ENCODE measurements at regions not wholly inside any gene's neighbourhood (a gene's known extent, or its start where the extent isn't known, plus 50 kb on each side); places are given as distances from the start of the nearest gene placed in this dataset.

- Histone ChIP-seq H4K20me1 (ENCODE audit: insufficient read depth) (no peaks in the 10 kb centered on the region), H3K36me3 (ENCODE audit: low read depth) (no peaks in the 10 kb centered on the region), H3K4me2 (no peak overlapping the region), H3K9me3 (ENCODE audit: insufficient read depth, low read depth) (no peaks in the 10 kb centered on the region), H3K79me2 (ENCODE audit: low read depth) (no peaks in the 10 kb centered on the region), H3F3A (ENCODE audit: insufficient read depth, low read depth) (no peaks in the 10 kb centered on the region), H3K9me2 (ENCODE audit: insufficient read depth) (no peaks in the 10 kb centered on the region), H3K27ac (no peak overlapping the region), H2AFZ (no peak overlapping the region), H3K4me3 (no peak overlapping the region), H3K27me3 (ENCODE audit: insufficient read depth, low read depth) (no peaks in the 10 kb centered on the region), H3K4me1 (replicated peaks; ENCODE audit: insufficient read depth) (no peaks in the 10 kb centered on the region)
- CTCF ChIA-PET = interaction anchor here (0.6 kb wide), 1 partner anchor 565 kb away, joined by 3 read pairs; no protein-coding TSS in a partner anchor
- DNase-seq = no peak
- TF ChIP-seq EZH2 (IDR thresholded peaks at IDR 0.05; ENCODE audit: low read depth) = no peak
- TF ChIP-seq CTCF (conservative IDR thresholded peaks at IDR 0.05) = no peak
- no TSS peak for BruUV-seq (replicated peaks)
- POLR2A ChIA-PET (ENCODE audit: unreplicated experiment) = no interaction called here
- intact Hi-C loops (cut with micrococcal nuclease; ENCODE audit: unreplicated experiment) = no loop called here
Measured at GRCh38 chr3:168612671-168613070, 516.9 kb upstream of the GOLIM4 start.

GRCh38 chr3:168611826-168612225 is 516.1 kb upstream of the GOLIM4 start:
- intact Hi-C loops (cut with micrococcal nuclease; ENCODE audit: unreplicated experiment) = no loop called here
- Histone ChIP-seq H2AFZ (no peak overlapping the region), H3K9me3 (ENCODE audit: insufficient read depth, low read depth) (no peaks in the 10 kb centered on the region), H4K20me1 (ENCODE audit: insufficient read depth) (no peaks in the 10 kb centered on the region), H3K4me3 (no peak overlapping the region), H3K4me2 (no peak overlapping the region), H3K27ac (no peak overlapping the region), H3K79me2 (ENCODE audit: low read depth) (no peaks in the 10 kb centered on the region), H3F3A (ENCODE audit: insufficient read depth, low read depth) (no peaks in the 10 kb centered on the region), H3K9me2 (ENCODE audit: insufficient read depth) (no peaks in the 10 kb centered on the region), H3K36me3 (ENCODE audit: low read depth) (no peaks in the 10 kb centered on the region), H3K27me3 (ENCODE audit: insufficient read depth, low read depth) (no peaks in the 10 kb centered on the region), H3K4me1 (replicated peaks; ENCODE audit: insufficient read depth) (no peaks in the 10 kb centered on the region)
- POLR2A ChIA-PET (ENCODE audit: unreplicated experiment) = no interaction called here
- DNase-seq = no peak
- TF ChIP-seq EZH2 (IDR thresholded peaks at IDR 0.05; ENCODE audit: low read depth) (no peak), CTCF (conservative IDR thresholded peaks at IDR 0.05) (no peak)
- BruUV-seq (replicated peaks) = no TSS peak
- CTCF ChIA-PET = no interaction called here

- Histone ChIP-seq H3K4me2 (no peak overlapping the region), H4K20me1 (ENCODE audit: insufficient read depth) (no peaks in the 10 kb centered on the region), H3K27ac (no peak overlapping the region), H3F3A (ENCODE audit: insufficient read depth, low read depth) (no peaks in the 10 kb centered on the region), H3K4me1 (replicated peaks; ENCODE audit: insufficient read depth) (no peaks in the 10 kb centered on the region), H3K79me2 (ENCODE audit: low read depth) (no peaks in the 10 kb centered on the region), H3K27me3 (ENCODE audit: insufficient read depth, low read depth) (no peaks in the 10 kb centered on the region), H3K4me3 (no peak overlapping the region), H3K9me3 (ENCODE audit: insufficient read depth, low read depth) (no peaks in the 10 kb centered on the region), H2AFZ (no peak overlapping the region), H3K36me3 (ENCODE audit: low read depth) (no peaks in the 10 kb centered on the region), H3K9me2 (ENCODE audit: insufficient read depth) (no peaks in the 10 kb centered on the region)
- intact Hi-C loops (cut with micrococcal nuclease; ENCODE audit: unreplicated experiment) = no loop called here
- no TSS peak for BruUV-seq (replicated peaks)
- ChIA-PET POLR2A (ENCODE audit: unreplicated experiment) (no interaction called here), CTCF (no interaction called here)
- TF ChIP-seq CTCF (conservative IDR thresholded peaks at IDR 0.05) (no peak), EZH2 (IDR thresholded peaks at IDR 0.05; ENCODE audit: low read depth) (no peak)
- DNase-seq = no peak
Measured at GRCh38 chr3:168608926-168609325, 513.2 kb upstream of the GOLIM4 start.

Measured in PC-9 (cell line).